HG02623 (cell line): ENCODE measurements at regions not wholly inside any gene's neighbourhood (a gene's known extent, or its start where the extent isn't known, plus 50 kb on each side); places are given as distances from the start of the nearest gene placed in this dataset.
A peak's percentile ranks its signal among the peaks of the same experiment; 100 is the strongest.

Experiments used
- ATAC-seq: cut with Tn5 transposase; IDR thresholded peaks from one replicate; pipeline ENCODE4 v1.9.1; 2021; ENCODE audit warnings: moderate library complexity; ENCODE audit not compliant: unreplicated experiment

DNA sequence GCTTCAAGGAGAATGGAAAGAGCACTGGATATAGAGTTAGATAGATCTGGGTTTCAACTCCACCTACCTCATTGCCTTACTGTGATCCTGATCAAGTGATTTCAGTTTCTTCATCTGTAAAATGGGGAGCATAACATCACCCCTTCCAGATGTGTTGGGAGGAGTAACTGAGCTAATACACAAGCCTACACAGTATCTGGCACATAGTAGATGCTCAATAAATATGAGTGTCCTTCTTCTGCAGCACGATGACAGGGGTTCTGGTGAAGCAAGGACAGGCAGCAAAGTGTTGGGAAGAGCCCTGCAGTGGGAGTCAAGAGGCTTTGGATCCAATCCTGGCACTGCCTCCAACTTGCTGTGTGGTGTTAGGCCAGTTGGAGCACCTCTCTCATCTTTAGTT, 270.0 kb downstream of the UACA start:
- ATAC-seq: no peak

DNA sequence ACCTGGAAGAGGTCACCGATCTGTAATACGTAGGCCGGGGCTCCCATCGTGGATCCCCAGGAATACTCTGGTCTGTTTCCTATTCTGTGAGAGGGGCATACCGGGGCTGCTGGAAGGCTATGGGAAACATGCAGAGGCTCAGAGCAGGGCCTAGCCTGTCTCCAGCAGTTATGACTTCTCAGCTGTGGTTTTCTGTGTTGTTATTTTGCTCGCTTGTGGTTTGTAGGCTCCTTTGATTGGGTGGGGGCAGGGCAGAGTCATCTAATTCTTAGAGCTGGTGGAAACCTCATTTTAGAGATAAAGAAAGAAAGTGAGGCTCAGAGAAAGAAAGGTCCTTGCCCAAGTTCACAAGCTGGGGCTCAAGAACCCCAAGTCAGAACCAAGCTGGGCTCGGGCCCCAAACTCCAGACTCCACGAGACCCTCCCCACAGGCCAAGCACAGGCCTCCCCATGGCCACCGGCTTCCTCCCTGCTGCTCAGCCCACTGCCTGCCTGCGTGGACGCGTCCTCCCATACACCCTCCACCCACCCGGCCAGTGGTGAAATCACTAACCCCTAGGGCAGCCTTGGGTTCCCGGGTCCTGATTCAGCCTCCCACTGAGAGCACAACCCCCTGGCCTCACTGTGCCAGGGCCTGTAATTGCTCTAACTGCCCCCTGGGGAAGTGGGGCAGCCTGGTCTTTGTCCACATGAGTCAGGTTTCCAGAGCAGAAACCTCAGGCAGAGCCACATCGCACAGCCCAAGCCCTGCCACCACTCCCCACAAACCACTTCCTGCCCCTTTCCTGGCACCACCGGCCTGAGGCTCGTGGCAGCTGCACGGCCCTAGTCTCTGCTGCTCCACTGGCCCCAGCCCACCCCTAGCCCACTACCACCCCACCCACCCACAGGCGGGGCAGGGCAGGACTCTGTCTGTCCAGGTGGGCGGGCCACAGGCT, 270.8 kb downstream of the UACA start:
- peak; percentile 59 for ATAC-seq

DNA sequence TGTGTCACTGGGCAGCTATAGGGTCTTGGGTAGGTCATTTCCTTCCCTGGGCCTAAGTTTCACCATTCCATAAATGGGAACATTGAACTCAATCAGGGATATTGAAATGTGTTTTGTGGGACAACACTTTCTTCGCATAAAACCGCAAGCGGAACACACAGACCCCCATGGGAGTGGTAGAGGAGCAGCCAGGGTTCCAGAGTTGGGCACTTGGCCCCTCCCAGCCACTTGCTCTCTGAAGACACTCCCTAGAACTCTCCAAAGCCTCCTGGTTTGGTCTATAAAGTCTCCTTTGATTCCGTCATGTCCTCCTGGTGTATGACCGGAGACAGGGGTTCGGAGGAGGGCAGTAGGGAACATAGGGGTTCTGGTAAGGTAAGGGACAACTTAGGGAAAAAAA, 271.7 kb downstream of the UACA start:
- no peak for ATAC-seq

DNA sequence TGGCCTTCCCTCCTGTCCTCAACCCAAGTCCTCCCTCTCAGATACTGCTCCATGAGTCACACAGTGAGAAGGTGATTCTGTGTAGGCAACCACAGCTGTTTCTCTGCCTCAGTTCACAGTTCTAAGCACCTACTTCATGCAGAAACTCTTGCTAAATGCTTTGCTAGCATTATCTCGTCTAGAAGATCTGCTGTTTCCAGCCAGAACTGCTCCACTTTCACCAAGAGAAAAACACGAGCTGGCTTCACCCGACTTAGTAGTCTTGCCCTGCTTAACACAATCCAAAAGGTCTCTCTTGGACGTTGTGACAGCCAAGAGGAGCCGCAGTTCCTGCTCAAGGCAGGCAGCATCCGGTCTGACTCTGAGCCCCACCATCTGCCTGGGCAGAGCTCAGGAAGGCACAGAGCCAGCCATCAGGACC, 272.1 kb downstream of the UACA start:
- no peak for ATAC-seq

DNA sequence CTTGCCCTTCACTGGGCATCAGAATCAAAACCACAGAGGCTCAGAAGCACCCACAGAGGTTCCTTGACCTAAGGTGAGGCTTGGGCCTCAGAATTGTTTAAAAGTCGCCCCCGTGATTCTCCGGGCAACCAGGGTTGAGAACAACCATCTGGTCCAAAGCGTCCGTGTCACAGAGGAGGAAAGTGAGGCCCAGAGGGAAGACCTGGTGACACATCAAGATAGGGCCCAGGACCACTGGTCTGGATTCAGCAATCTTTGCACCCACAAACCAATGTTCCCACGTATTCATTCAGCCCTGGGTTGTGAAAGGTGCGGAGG, 272.6 kb downstream of the UACA start:
- no peak for ATAC-seq

DNA sequence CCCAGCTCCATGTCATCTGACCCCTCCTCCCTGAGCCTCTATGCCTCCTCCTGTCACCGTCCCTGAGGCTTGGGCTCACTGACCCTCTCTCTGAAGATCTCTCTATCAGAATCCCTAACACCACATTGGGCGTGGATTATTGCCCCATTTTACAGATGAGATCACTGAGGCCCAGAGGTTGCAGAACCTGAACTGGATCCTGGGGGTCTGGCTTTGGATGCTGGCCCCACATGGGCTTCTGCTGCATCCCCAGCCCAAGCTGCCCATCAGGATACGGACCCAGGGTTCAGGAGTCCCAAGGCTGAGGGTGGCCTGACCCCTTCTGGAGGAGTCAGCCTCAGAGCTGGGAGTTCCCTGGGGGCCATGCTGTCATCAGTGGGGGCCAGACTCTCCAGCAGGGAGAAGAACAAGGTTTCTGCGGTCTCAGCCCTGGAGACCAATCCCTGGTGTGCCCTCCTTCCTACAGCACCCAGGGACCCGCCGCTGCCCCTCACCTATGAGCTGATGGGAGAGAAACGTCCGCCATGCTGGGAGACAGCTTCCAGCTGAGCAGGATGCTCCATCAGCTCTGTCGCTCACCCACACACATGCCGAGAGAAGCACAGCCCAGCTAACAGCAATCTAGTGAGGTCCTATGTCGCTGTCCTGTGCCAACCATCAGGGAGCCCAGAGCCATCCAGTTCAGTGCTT, 273.1 kb downstream of the UACA start:
- no peak for ATAC-seq

DNA sequence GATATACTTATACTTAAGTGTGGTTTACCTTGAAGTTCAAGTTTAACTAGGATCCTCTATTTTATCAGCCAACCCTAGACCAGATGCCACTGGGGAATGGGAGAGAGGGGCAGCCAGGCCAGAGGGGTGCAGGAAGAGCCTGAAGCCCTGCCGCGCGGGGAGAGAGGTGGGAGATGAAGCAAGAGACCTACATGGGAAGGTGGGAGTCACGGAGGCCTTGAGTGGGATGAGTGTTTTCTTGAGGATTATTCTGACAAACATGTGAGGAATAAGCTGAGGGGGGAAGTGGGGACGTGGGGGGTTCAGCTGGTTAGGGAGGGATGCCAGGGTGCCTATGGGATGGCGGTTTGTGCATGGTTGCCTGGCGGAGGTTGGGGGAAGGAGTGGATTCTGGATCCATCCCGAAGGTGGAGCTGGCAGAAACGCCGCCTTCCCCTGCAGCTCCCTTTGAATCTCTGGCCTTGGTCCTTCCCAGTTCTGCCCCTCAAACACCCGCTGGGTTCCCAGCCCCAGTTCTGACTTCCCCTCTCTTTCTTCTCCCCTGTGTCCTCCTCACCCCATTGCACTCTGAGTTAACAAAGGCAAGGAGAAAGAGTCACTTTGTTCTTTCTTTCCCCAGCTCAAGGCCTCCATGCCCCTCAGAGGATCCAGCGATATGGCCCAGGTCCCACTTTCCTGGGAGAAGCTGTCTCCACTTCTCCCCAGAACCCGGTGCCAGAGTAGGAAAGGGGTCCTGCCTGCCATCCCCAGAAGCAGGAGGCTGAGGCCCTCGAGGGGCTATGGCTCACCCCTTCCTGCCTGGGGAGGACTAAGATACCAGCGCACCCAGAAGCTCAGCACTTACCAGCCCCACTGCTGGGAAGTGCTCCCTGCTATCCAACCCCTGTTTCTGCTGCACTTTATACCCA, 274.2 kb downstream of the UACA start:
- no peak for ATAC-seq

DNA sequence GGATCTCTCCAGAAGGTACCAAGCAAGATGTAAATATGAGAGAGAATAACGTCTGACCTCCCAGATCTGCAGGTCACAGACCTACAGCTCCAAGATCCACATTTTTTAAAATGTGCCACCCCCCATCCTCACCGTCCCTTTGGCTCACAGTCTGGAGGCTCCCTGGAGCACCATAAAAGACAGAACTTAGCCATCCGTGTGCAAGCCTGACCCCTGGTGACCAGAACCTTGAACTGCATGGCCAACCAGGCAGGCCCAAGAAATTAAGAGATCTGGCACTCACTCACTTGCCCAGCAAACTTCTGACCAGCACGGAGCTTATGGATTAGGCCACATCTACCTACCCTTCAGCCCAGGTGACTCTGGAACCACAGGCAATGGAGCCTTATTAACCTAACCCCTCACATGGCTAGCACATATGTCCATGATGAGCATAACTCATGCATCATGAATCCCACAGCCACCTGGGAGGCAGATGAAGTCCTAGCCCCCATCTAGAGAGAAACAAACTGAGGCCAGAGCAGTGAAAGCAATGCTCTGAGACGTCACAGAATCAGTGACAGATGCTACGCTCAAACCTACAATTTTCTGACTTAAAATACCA, 275.3 kb downstream of the UACA start:
- ATAC-seq: no peak

DNA sequence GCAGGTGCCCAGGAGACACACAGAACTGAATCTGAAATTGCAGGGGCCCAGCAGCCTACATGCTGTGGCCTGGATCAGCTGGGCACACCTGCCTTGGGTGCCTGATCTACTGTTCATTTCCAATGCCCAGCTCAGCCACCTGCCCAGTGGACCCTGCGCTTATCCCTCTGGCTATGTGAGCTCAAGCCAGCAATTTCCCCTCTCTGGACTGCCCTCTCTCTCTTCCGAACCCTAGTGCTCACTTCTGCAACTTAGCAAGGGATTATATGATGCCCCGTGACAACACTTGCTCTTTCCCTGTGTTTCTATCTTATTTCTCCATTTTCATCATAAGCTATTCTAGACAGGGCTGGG, 276.0 kb downstream of the UACA start:
- ATAC-seq: peak; percentile 4

DNA sequence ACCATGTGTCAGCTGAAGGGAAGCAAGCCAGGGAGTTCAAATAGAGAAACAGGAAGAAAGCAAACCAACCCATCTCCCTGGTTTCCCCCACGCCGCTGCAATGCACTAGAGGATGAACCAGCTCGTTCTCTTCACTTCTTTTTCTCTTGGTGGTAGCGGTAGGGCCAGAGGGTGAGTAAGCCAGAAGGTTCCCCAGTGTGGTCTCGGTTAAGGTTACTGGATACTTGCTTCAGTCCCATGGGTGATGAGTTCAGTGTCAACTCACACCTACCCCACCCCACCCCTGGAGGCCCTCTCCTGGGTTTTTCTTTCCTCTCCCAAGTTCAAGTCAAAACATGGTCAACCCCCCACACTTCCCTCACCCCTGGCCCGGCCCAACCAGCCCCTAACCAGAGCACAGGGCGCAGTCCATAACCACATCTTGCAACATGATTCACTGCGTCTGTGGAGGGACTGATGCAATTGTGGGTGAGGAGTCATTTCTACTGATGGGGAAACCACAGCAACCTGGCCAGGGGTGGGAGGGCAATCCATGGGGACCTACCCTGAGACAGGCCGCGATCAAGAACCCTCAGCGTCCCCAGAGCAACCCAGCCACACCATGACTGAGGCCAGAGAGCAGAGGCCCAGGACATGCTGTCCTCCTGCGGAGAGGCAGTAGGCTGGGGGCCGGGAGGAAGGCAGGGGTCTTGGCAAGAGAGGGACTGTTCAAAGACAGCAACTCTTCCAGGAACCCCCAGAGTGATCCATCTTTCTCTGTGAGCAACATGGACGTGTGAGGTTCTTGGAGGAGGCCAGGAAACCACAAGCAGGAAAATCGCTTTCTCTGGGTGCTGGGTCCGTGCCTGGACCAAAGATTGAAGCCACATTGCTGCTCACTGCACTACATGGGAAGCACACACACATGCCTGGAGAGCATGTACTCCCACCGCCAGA, 276.6 kb downstream of the UACA start:
- ATAC-seq: peak; percentile 58

DNA sequence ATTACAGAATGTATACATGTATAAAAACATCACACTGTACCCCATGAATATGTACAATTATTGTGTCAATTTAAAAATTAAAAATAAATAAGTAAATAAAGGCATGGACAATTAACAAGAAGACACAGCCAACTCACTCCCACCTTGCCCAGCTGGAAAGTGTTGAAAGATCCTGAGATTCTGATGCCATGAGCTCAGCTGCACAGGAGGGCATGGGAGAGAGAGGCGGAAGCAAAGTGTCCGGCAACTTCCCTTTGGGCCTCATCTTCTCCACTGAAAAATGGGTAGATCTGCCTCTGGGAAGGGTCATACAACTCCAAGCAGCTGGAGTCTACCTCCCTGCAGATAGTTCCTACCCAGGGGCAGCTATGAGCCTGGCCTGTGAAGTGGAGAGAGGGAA, 277.3 kb downstream of the UACA start:
- ATAC-seq: no peak

DNA sequence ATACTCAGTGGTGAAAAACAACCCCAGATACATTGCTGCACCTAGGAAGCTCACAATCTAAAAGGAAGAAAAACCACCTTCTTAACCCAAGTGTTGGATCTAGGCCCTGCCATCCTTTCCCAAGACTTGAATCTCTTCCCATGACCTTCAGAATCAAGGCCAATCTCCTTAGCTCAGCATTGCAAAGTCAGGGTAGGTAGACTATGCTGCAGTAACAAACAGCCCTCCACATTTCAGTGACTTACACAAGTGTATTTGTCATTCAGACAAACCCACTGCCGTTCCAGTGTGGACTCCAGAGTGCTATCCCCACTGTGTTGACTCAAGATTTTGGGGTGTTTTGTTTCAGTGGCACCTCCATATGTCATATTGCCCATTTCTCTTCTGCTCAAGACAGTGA, 278.4 kb downstream of the UACA start:
- no peak for ATAC-seq

DNA sequence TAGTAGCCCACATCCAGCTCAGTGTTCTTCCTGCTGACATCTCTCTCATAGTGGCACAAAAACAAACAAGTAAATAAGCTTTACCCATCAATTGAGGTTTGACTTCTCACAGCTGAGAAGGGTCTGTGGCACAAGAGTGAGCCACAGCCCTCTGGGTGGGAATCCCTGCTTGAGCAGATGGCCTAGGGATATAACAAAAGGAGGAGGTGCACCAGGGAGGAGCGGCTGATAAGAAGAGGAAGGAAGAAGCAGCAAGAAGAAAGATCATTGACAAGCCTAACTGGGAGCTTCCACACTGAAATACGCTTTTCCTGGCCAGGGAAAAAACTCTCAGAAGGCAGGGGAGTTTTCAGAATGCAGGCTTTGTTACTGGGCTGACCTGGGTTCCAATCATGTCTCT, 279.8 kb downstream of the UACA start:
- ATAC-seq: no peak

DNA sequence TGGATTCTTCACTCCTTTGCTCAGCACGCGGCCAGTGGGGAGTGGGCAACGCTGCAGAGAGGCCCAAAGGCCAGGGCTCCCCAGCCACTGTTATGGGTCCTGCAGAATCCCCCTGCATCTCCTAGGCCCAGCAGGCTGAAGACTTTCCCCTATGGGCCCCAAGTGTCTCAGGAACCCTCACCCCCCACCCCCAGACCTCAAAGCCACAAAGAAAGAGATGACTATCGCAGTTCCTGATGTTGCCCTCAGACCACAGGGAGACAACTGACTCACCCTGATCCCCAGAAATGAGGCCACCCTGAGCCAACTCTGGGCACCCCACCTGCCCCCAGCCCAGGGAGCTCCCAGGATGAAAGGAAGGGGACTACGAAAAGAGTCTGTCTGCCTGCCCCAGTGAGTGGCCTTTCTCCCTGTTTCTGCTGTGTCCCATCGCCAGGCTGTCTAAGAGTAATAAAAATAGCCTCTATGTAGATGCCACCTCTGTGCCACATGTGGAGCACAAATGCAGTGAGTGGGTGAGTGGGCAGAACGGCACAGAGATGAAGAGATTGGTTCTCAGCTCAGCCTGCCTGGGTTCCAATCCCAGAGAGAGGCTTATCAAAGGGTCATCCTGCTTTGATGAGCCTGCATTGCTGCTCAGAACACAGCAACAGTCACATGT, 283.0 kb downstream of the UACA start:
- ATAC-seq: no peak

DNA sequence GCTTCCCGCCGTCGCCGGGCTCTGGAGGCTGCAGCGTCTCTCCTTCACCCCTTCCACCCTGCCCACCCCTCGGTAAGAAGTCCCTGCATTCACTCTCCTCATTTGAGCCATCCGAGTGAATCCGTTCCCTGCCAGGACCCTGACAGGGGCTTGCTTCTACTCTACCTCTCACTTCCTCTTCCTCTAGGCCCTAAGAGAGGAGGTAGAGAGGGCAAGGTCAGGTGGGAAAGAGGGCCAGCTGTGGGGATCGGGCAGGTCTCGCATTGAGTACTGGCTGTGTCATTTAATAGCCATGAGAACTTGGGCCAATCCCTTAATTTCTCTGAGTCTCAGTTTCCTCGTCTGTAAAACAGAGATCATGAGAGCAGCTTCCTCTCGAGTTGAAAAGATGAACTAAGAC, 283.6 kb downstream of the UACA start:
- ATAC-seq: no peak

DNA sequence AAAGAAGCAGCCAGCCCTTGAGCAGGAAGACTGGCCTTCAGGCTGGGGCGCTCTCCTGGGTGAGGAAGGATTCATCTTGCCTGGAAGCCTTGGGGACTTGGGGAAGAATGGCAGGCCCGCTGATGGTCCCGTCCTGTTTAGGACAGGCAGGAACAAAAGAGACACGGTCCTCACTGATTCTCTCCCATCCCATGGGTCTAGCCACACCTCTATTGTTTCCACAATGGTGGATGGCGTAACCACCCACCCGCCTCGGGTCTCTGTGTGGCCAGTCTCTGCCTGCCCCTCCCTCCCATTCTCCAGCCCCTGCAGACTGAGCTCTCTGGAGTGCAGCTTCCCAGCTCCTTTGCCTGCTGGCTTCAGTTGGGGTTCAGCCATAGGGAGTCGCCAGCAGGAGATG, 284.3 kb downstream of the UACA start:
- no peak for ATAC-seq

DNA sequence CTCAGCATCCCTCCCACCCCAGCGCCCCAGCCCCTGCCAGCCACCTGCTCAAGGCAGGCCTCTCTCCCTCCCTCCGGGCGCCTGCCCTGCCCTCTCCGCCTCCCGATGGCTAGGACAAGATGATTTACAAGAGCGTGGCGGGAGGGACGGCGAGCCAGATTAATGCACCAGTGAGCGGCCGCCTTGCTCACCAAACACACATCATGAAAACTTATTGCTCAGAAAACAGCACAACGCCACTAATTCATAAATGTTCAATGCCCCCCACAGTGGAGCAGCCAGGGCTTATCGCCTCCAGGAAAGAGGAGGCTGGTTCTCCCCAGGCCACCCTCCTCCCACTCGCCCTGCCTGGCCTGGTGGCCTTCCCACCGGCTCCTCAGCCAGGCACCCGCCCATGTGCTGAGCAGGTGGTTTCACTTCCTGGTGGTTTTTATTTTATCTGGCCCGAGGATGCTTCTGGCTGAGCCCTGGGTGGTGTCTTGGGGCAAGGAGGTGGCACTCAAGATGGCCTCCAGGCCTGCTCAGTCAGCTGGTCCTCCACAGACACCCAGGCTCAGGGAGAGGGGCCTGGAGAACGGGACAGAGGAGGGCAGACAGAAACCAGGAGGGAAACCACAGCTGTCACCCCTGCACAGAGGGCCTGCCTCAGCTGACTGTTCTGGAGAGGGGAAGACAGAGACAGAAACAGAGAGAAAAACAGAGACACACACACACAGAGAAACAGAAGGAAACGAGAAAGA, 284.9 kb downstream of the UACA start:
- ATAC-seq: peak; percentile 43

DNA sequence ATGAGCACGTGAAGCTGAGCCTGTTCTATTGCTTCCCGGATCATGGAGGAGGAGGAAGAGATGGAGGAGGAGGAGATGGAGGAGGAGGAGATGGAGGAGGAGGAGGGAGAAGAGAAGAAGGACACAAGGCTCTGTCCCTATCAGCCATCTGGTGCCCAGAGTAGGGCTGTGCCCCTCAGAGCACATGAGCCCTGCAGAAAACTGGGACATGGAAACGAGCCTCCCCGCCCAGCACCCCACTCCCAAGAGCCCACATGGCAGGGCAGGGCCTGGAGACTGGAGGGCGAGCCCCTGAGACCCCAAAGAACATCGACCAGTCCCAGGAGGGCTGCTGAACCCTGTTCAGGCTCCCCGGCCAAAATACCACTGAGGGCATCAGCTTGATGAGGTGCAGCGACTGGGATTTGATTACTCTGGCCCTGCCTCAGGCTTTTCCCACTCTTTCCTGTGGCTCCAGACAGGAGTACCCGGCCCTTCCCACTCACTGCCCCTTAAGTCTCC, 285.6 kb downstream of the UACA start:
- no peak for ATAC-seq

DNA sequence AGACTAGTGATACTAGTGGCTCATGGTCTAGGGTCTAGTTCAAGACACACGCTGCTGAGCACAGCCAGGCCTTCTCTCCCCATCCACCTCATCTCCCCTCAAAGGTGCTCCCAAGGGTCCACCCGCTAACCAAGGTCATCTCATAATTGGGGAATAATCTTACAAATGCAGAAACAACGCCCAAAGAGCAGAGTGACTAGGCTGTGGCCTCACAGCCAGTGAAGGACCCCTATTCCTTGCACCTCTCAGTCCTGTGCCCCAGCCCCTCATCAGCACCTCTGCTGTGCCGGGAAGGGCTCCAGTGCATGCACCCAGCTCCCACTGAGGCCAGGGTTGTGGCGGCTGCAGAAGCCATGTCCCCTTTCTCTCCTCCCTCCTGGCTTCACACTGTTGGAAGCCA, 286.9 kb downstream of the UACA start:
- ATAC-seq: no peak
